ENCODE measurements at regions not wholly inside any gene's neighbourhood (a gene's known extent, or its start where the extent isn't known, plus 50 kb on each side); places are given as distances from the start of the nearest gene placed in this dataset.

DNA sequence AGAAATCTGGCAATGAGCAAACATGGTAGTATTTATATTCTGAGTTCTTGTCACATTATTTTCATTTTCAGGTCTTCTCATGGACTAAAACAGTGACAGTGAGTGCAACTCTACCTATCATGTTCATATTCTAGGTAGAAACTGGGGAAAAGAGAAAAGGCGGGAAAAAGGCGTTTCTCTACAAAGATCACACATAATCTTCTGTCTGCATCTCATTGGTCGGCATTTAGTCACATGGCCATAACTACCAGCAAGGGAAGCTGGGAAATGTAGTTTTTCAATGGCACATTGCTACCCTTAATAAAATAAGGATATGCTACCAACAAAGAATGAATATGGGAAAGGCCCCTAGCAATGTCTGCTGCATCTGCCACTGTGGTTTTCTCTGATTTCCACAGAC lies 57.6 kb upstream of the B3GAT1 start:
- Histone ChIP-seq H3K27me3 (peaks cover 0 to 46% (median 0%) of the 10 kb centered on the region in 3 donors), H3K36me3 (no peaks in the 10 kb centered on the region), H3K4me1 (no peaks in the 10 kb centered on the region), H3K27ac (no peak overlapping the region), H3K4me3 (no peak overlapping the region), H3K9me3 (no peaks in the 10 kb centered on the region)
- WGBS, 2 donors: 81 to 82% methylated on average over 3 of the region's 3 CpGs
- TF ChIP-seq EP300 (IDR thresholded peaks at IDR 0.05) (no peak), POLR2AphosphoS5 (IDR thresholded peaks at IDR 0.05) (no peak), POLR2A (IDR thresholded peaks at IDR 0.05) (no peak)
- TF ChIP-seq, protein P1, sequence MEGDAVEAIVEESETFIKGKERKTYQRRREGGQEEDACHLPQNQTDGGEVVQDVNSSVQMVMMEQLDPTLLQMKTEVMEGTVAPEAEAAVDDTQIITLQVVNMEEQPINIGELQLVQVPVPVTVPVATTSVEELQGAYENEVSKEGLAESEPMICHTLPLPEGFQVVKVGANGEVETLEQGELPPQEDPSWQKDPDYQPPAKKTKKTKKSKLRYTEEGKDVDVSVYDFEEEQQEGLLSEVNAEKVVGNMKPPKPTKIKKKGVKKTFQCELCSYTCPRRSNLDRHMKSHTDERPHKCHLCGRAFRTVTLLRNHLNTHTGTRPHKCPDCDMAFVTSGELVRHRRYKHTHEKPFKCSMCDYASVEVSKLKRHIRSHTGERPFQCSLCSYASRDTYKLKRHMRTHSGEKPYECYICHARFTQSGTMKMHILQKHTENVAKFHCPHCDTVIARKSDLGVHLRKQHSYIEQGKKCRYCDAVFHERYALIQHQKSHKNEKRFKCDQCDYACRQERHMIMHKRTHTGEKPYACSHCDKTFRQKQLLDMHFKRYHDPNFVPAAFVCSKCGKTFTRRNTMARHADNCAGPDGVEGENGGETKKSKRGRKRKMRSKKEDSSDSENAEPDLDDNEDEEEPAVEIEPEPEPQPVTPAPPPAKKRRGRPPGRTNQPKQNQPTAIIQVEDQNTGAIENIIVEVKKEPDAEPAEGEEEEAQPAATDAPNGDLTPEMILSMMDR (IDR thresholded peaks at IDR 0.05): no peak
- DNase-seq: no peak
- intact Hi-C loops (cut with DNase I): no loop called here

DNA sequence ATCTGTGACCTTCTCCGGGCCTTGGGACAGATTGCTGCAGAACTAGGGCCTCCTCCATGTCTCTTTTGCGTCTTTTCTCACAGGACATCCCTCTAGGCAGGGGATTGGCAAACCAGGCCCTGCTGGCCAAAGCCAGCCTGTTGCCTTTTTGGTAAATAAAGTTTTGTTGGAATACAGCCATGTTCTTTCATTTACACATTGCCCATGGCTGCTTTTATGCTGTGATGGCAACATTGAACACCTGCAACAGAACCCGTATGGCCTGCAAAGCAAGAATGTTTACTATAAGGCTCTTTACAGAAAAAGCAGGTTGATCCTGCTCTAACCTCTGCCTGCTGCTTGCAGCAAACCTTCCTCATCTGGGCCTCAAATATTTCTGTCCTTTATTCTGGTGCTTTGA lies 56.8 kb upstream of the B3GAT1 start:
- WGBS, 2 donors: 16 to 68% methylated on average over 3 of the region's 3 CpGs

DNA sequence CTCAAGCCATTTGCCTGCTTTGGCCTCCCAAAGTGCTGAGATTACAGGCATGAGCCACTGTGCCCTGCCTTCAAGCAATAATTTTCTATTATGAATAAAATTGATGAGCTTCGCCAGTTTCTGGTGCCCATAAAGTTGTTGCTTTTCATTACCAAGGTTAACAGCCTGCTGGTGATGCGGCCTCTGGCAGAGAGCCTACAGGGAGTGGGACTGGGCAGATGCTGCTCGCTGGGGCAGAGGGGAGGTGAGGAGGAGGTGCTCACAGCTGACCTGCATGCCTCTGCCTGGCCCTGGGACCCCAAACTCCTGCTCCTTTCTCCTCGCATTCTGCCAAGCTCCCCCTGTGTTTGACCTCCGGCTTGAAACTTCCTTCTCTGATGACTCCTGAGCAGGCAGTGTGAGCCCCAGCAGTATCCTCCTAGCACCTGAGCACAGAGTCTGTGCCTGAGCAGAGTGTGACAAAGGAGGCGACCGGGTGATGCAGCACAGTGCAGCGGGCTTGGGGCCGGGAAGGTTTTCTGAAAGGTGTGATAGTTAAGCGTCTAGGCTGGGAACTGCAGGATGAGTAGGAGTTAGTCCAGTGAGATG lies 56.1 kb upstream of the B3GAT1 start:
- 18 to 67% methylated on average over 10 of the region's 10 CpGs for WGBS, 2 donors
- Histone ChIP-seq H3K4me1 (no peaks in the 10 kb centered on the region), H3K36me3 (no peaks in the 10 kb centered on the region), H3K9me3 (no peaks in the 10 kb centered on the region), H3K27me3 (peaks cover 0 to 41% (median 0%) of the 10 kb centered on the region in 3 donors), H3K27ac (no peak overlapping the region), H3K4me3 (no peak overlapping the region)
- no peak for DNase-seq
- TF ChIP-seq POLR2AphosphoS5 (IDR thresholded peaks at IDR 0.05) (no peak), POLR2A (IDR thresholded peaks at IDR 0.05) (no peak), EP300 (IDR thresholded peaks at IDR 0.05) (no peak)
- TF ChIP-seq, protein P1 (IDR thresholded peaks at IDR 0.05): no peak
- intact Hi-C loops (cut with DNase I): no loop called here

More for the DNA sequence above, 56.8 kb upstream of the B3GAT1 start:
- peaks cover 0 to 44% (median 0%) of the 10 kb centered on the region in 3 donors for H3K27me3 ChIP-seq
- H3K36me3 ChIP-seq: no peaks in the 10 kb centered on the region
- no peak overlapping the region for H3K4me3 ChIP-seq
- DNase-seq: no peak
- H3K27ac ChIP-seq: no peak overlapping the region
- intact Hi-C loops (cut with DNase I): no loop called here
- no peaks in the 10 kb centered on the region for H3K9me3 ChIP-seq
- no peaks in the 10 kb centered on the region for H3K4me1 ChIP-seq
- TF ChIP-seq, protein P1 (IDR thresholded peaks at IDR 0.05): no peak
- TF ChIP-seq EP300 (IDR thresholded peaks at IDR 0.05) (no peak), POLR2A (IDR thresholded peaks at IDR 0.05) (no peak), POLR2AphosphoS5 (IDR thresholded peaks at IDR 0.05) (no peak)

DNA sequence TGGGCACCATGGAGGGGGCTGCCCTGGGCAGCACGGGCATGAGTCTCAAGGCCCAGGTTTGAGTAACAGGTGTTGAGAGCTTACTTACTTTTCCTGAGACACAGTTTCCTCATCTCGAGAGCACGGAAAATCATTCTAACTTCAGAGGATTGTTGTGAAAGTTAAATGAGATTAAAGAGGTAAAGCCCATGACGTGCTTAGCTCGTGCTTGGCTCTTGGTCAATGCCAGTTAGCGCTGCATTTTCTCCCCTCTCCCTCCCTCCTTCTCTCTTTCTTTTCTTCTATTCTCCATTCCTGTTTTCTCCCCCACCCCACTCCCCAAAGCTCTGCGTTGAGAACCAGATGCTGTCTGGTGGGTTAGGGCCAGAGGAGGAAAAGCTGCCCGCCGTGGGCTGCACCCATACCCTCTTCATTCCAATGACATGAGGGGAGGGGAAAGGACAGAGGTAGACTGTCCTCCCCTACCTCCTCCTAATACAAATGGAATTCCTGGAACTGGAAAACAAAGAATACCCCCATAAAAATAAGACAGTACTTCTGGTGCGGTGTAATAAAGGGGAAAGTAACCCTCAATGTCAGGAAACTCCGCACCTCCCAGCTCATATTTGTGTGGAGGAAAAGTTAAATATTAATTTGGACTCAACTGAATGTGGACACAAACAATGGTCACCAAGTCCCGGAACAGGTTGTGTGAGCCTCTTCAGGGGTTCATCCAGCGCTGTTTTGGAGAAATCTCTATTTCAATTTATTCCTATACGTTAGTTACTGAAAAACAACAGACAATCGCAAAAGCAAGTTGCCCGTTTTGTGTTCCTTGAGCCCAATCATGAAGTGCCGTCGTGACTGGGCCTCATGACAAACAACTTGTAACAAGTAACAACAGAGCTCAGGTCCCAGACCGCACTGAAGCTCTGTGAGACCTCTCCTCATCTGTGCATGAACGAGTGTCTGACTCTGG lies 54.8 kb upstream of the B3GAT1 start:
- TF ChIP-seq EP300 (IDR thresholded peaks at IDR 0.05): no peak
- TF ChIP-seq POLR2A (IDR thresholded peaks at IDR 0.05): no peak
- TF ChIP-seq, protein P1 (IDR thresholded peaks at IDR 0.05): no peak
- H3K4me3 ChIP-seq: no peak overlapping the region
- no peaks in the 10 kb centered on the region for H3K36me3 ChIP-seq
- no peak overlapping the region for H3K27ac ChIP-seq
- intact Hi-C loops (cut with DNase I): no loop called here
- H3K4me1 ChIP-seq: no peaks in the 10 kb centered on the region
- peak; percentile 27 for DNase-seq
- no peaks in the 10 kb centered on the region for H3K9me3 ChIP-seq
- H3K27me3 ChIP-seq: peaks cover 0 to 34% (median 0%) of the 10 kb centered on the region in 3 donors
- WGBS, 2 donors: 14 to 62% methylated on average over 20 of the region's 20 CpGs

Measured in sigmoid colon (tissue), 6 donors.